Loucy (cell line): ENCODE measurements at regions not wholly inside any gene's neighbourhood (a gene's known extent, or its start where the extent isn't known, plus 50 kb on each side); places are given as distances from the start of the nearest gene placed in this dataset.

Experiments
- H2AFZ ChIP-seq: fragments of 200-600 bp; sonication (generic); 2 replicates; pipeline ENCODE4 v1.6.0; 2016; ENCODE audit warnings: antibody characterized with exemption, mild to moderate bottlenecking, low read length, moderate library complexity
- H3F3A ChIP-seq: fragments of 200-600 bp; 2 replicates; pipeline ENCODE4 v1.6.0; 2016; ENCODE audit warnings: antibody characterized with exemption, low read depth, mild to moderate bottlenecking
- H3K27me3 ChIP-seq: fragments of 200-600 bp; sonication (generic); 2 replicates; pipeline ENCODE4 v1.6.1; 2014; ENCODE audit warnings: low read length, mild to moderate bottlenecking; ENCODE audit not compliant: insufficient read depth, poor library complexity, severe bottlenecking
- H3K36me3 ChIP-seq: fragments of 200-600 bp; sonication (generic); 2 replicates; pipeline ENCODE4 v1.6.1; 2016; ENCODE audit warnings: low read length; ENCODE audit not compliant: insufficient read depth
- H3K4me1 ChIP-seq: fragments of 200-600 bp; sonication (generic); 2 replicates; pipeline ENCODE4 v1.5.1; 2014; ENCODE audit warnings: low read length, mild to moderate bottlenecking; ENCODE audit not compliant: insufficient read depth, poor library complexity, severe bottlenecking
- H3K4me2 ChIP-seq: fragments of 200-600 bp; sonication (generic); 2 replicates; pipeline ENCODE4 v1.6.0; 2014; ENCODE audit warnings: antibody characterized with exemption, low read length, low read depth, mild to moderate bottlenecking; ENCODE audit not compliant: poor library complexity, severe bottlenecking
- H3K4me3 ChIP-seq: fragments of 200-600 bp; sonication (generic); 2 replicates; pipeline ENCODE4 v1.5.1; 2014; ENCODE audit warnings: low read length, mild to moderate bottlenecking, mixed read lengths; ENCODE audit not compliant: poor library complexity, severe bottlenecking
- H3K79me2 ChIP-seq: fragments of 200-600 bp; sonication (generic); 2 replicates; pipeline ENCODE4 v1.6.1; 2014; ENCODE audit warnings: low read length; ENCODE audit not compliant: insufficient read depth
- H3K9ac ChIP-seq: fragments of 200-600 bp; sonication (generic); 2 replicates; pipeline ENCODE4 v1.6.0; 2014; ENCODE audit warnings: mild to moderate bottlenecking, low read depth, low read length, moderate library complexity; ENCODE audit not compliant: poor library complexity, severe bottlenecking
- H3K9me2 ChIP-seq: fragments of 200-600 bp; sonication (generic); replicated peaks from 2 replicates; pipeline ENCODE4 v1.6.1; 2016; ENCODE audit warnings: low read depth, low read length, mixed read lengths
- H3K9me3 ChIP-seq: fragments of 200-600 bp; sonication (generic); 2 replicates; pipeline ENCODE4 v1.6.1; 2014; ENCODE audit warnings: mild to moderate bottlenecking, antibody characterized with exemption, low read length, low read depth; ENCODE audit not compliant: insufficient read depth
- H4K20me1 ChIP-seq: fragments of 200-600 bp; sonication (generic); 2 replicates; pipeline ENCODE4 v1.6.0; 2014; ENCODE audit warnings: antibody characterized with exemption, low read length, mild to moderate bottlenecking; ENCODE audit not compliant: insufficient read depth, poor library complexity, severe bottlenecking
- CTCF ChIP-seq: fragments of 200-600 bp; sonication (generic); conservative IDR thresholded peaks from 2 replicates; pipeline ENCODE4 v1.5.1; 2014; ENCODE audit warnings: mild to moderate bottlenecking, antibody characterized with exemption, low read length
- EZH2phosphoT487 ChIP-seq: fragments of 200-600 bp; IDR thresholded peaks from 2 replicates; pipeline ENCODE4 v1.6.1; 2018; ENCODE audit warnings: antibody characterized with exemption, mild to moderate bottlenecking, moderate library complexity, borderline replicate concordance

- H3K4me2 ChIP-seq: no peak overlapping the region
- H3K9me3 ChIP-seq: no peaks in the 10 kb centered on the region
- H4K20me1 ChIP-seq: no peaks in the 10 kb centered on the region
- H3F3A ChIP-seq: no peaks in the 10 kb centered on the region
- H3K4me1 ChIP-seq: no peaks in the 10 kb centered on the region
- H3K9ac ChIP-seq: no peak overlapping the region
- no peaks in the 10 kb centered on the region for H3K79me2 ChIP-seq
- TF ChIP-seq CTCF (no peak), EZH2phosphoT487 (no peak)
- H3K4me3 ChIP-seq: no peak overlapping the region
- H3K36me3 ChIP-seq: no peaks in the 10 kb centered on the region
- H3K9me2 ChIP-seq: no peaks in the 10 kb centered on the region
- no peak overlapping the region for H2AFZ ChIP-seq
- H3K27me3 ChIP-seq: no peaks in the 10 kb centered on the region
These were observed 186.5 kb upstream of the GALNT2 start for GRCh38 chr1:229880271-229881170.

DNA sequence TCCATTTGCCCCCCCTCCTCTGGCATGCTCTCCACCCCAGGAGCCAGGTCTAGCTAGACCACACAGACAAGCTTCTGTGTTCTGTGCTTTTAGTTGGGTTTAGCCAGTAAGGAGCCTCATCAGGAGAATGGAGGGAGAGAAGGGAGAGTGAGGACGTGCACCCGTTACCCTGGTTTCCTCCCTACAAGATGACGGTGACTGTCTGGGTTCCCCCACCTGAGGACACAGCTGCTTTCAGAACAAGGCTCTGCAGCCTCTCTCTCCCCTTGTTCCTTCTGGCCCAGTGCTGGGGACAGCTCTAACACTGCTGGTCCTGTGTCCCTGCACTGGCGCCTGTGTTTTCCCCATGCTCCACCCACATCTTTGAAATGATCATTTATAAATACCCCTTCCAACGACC is 184.4 kb upstream of the GALNT2 start:
- no peaks in the 10 kb centered on the region for H3K9me2 ChIP-seq
- H3K4me2 ChIP-seq: no peak overlapping the region
- no peaks in the 10 kb centered on the region for H3K27me3 ChIP-seq
- H4K20me1 ChIP-seq: no peaks in the 10 kb centered on the region
- H3K4me3 ChIP-seq: no peak overlapping the region
- H3K4me1 ChIP-seq: peaks cover 11% of the 10 kb centered on the region
- no peaks in the 10 kb centered on the region for H3K9me3 ChIP-seq
- H3K9ac ChIP-seq: no peak overlapping the region
- no peaks in the 10 kb centered on the region for H3K79me2 ChIP-seq
- H3F3A ChIP-seq: no peaks in the 10 kb centered on the region
- H3K36me3 ChIP-seq: no peaks in the 10 kb centered on the region
- TF ChIP-seq EZH2phosphoT487: no peak
- TF ChIP-seq CTCF: no peak
- no peak overlapping the region for H2AFZ ChIP-seq

GRCh38 chr1:229883504-229884200 is 183.4 kb upstream of the GALNT2 start:
- no peak overlapping the region for H2AFZ ChIP-seq
- no peak overlapping the region for H3K4me3 ChIP-seq
- no peaks in the 10 kb centered on the region for H3K9me2 ChIP-seq
- no peak overlapping the region for H3K9ac ChIP-seq
- no peaks in the 10 kb centered on the region for H3K9me3 ChIP-seq
- H3K4me2 ChIP-seq: no peak overlapping the region
- no peaks in the 10 kb centered on the region for H4K20me1 ChIP-seq
- H3K27me3 ChIP-seq: no peaks in the 10 kb centered on the region
- no peaks in the 10 kb centered on the region for H3F3A ChIP-seq
- TF ChIP-seq EZH2phosphoT487: no peak
- no peak for TF ChIP-seq CTCF
- no peaks in the 10 kb centered on the region for H3K36me3 ChIP-seq
- H3K4me1 ChIP-seq: peaks cover 11% of the 10 kb centered on the region
- no peaks in the 10 kb centered on the region for H3K79me2 ChIP-seq
